ENCODE measurements at regions not wholly inside any gene's neighbourhood (a gene's known extent, or its start where the extent isn't known, plus 50 kb on each side); places are given as distances from the start of the nearest gene placed in this dataset.

DNA sequence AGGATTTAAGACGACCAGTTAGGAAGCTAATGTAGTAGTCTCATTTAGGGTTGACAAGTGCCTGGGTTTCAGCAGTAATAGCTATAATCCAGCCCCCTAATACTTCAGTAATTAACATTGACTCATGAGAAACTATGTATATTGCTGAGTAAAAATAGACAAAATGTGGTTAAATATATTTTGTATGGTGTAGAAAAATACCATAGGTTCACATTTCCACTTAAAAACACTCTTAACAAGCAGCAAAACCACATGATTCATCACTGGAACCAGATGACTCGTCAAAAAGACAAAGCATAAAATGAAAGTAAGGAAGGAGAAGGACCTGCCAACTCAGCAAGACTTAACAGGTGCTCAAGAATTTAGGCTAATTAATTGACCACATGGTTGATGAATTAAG is 288.9 kb downstream of the EFHB start (continued):
- TF ChIP-seq, protein P1, sequence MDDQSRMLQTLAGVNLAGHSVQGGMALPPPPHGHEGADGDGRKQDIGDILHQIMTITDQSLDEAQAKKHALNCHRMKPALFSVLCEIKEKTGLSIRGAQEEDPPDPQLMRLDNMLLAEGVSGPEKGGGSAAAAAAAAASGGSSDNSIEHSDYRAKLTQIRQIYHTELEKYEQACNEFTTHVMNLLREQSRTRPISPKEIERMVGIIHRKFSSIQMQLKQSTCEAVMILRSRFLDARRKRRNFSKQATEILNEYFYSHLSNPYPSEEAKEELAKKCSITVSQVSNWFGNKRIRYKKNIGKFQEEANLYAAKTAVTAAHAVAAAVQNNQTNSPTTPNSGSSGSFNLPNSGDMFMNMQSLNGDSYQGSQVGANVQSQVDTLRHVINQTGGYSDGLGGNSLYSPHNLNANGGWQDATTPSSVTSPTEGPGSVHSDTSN (IDR thresholded peaks at IDR 0.05; ENCODE audit: insufficient replicate concordance, low read depth, low read length): no peak
- no peak for TF ChIP-seq LARP7 (IDR thresholded peaks at IDR 0.05)
- peak; percentile 32; the same call in 1 of the 2 replicates for TF ChIP-seq CREM (IDR thresholded peaks at IDR 0.05; ENCODE audit: low read depth)
- no peak for TF ChIP-seq HCFC1 (IDR thresholded peaks at IDR 0.05; ENCODE audit: low read length)
- TF ChIP-seq TCF3 (IDR thresholded peaks at IDR 0.05; ENCODE audit: borderline replicate concordance, insufficient read depth, low read depth, low read length): no peak
- TF ChIP-seq MTA3 (IDR thresholded peaks at IDR 0.05; ENCODE audit: borderline replicate concordance, low read length): no peak
- TF ChIP-seq, protein P2, sequence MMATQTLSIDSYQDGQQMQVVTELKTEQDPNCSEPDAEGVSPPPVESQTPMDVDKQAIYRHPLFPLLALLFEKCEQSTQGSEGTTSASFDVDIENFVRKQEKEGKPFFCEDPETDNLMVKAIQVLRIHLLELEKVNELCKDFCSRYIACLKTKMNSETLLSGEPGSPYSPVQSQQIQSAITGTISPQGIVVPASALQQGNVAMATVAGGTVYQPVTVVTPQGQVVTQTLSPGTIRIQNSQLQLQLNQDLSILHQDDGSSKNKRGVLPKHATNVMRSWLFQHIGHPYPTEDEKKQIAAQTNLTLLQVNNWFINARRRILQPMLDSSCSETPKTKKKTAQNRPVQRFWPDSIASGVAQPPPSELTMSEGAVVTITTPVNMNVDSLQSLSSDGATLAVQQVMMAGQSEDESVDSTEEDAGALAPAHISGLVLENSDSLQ (IDR thresholded peaks at IDR 0.05): no peak
- no peak for TF ChIP-seq ZZZ3 (IDR thresholded peaks at IDR 0.05; ENCODE audit: control insufficient read depth, insufficient read length, low read depth)
- no peak for TF ChIP-seq TAF1 (IDR thresholded peaks at IDR 0.05; ENCODE audit: borderline replicate concordance, low read depth, low read length)
- TF ChIP-seq FOS (IDR thresholded peaks at IDR 0.05; ENCODE audit: borderline replicate concordance, extremely low read depth, insufficient read length): no peak
- no peak for TF ChIP-seq ASH2L (IDR thresholded peaks at IDR 0.05; ENCODE audit: borderline replicate concordance, low read depth)
- TF ChIP-seq, protein P3, sequence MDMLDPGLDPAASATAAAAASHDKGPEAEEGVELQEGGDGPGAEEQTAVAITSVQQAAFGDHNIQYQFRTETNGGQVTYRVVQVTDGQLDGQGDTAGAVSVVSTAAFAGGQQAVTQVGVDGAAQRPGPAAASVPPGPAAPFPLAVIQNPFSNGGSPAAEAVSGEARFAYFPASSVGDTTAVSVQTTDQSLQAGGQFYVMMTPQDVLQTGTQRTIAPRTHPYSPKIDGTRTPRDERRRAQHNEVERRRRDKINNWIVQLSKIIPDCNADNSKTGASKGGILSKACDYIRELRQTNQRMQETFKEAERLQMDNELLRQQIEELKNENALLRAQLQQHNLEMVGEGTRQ (IDR thresholded peaks at IDR 0.05; ENCODE audit: borderline replicate concordance, low read depth, low read length): no peak
- TF ChIP-seq, protein P4, sequence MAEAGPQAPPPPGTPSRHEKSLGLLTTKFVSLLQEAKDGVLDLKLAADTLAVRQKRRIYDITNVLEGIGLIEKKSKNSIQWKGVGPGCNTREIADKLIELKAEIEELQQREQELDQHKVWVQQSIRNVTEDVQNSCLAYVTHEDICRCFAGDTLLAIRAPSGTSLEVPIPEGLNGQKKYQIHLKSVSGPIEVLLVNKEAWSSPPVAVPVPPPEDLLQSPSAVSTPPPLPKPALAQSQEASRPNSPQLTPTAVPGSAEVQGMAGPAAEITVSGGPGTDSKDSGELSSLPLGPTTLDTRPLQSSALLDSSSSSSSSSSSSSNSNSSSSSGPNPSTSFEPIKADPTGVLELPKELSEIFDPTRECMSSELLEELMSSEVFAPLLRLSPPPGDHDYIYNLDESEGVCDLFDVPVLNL (IDR thresholded peaks at IDR 0.05; ENCODE audit: low read depth, low read length): no peak
- no peak for TF ChIP-seq CBX5 (IDR thresholded peaks at IDR 0.05; ENCODE audit: low read depth)
- TF ChIP-seq POLR2AphosphoS5 (IDR thresholded peaks at IDR 0.05; ENCODE audit: low read length): no peak
- no peak for TF ChIP-seq SMAD5 (IDR thresholded peaks at IDR 0.05; ENCODE audit: low read depth)
- TF ChIP-seq RELA (IDR thresholded peaks at IDR 0.05; ENCODE audit: borderline replicate concordance, partially characterized antibody): no peak
- TF ChIP-seq YY1 (IDR thresholded peaks at IDR 0.05; ENCODE audit: low read depth, low read length): no peak
- TF ChIP-seq CHD1 (IDR thresholded peaks at IDR 0.05; ENCODE audit: low read depth, low read length): no peak
- TF ChIP-seq EGR1 (IDR thresholded peaks at IDR 0.05; ENCODE audit: borderline replicate concordance in 1 of 2, low read depth in 2 of 2, low read length in 2 of 2): no peak
- TF ChIP-seq, protein P5, sequence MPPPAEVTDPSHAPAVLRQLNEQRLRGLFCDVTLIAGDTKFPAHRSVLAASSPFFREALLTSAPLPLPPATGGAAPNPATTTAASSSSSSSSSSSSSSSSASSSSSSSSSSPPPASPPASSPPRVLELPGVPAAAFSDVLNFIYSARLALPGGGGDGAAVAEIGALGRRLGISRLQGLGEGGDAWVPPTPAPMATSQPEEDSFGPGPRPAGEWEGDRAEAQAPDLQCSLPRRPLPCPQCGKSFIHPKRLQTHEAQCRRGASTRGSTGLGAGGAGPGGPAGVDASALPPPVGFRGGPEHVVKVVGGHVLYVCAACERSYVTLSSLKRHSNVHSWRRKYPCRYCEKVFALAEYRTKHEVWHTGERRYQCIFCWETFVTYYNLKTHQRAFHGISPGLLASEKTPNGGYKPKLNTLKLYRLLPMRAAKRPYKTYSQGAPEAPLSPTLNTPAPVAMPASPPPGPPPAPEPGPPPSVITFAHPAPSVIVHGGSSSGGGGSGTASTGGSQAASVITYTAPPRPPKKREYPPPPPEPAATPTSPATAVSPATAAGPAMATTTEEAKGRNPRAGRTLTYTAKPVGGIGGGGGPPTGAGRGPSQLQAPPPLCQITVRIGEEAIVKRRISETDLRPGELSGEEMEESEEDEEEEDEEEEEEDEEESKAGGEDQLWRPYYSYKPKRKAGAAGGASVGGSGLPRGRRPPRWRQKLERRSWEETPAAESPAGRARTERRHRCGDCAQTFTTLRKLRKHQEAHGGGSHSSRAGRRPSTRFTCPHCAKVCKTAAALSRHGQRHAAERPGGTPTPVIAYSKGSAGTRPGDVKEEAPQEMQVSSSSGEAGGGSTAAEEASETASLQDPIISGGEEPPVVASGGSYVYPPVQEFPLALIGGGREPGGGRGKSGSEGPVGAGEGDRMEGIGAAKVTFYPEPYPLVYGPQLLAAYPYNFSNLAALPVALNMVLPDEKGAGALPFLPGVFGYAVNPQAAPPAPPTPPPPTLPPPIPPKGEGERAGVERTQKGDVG (CRISPR knock-in tag; IDR thresholded peaks at IDR 0.05): no peak
- TF ChIP-seq ZNF24 (IDR thresholded peaks at IDR 0.05): no peak
